GM18511 (cell line): ENCODE measurements at regions not wholly inside any gene's neighbourhood (a gene's known extent, or its start where the extent isn't known, plus 50 kb on each side); places are given as distances from the start of the nearest gene placed in this dataset.
"Not testable (repeated sequence)": the region's sequence is repeated elsewhere in the genome, so short reads cannot be mapped to it uniquely, and the experiment has no call there.

Experiments used
- ATAC-seq: cut with Tn5 transposase; IDR thresholded peaks from one replicate; pipeline ENCODE4 v1.9.1; 2021; ENCODE audit warnings: mild to moderate bottlenecking, moderate library complexity; ENCODE audit not compliant: unreplicated experiment

DNA sequence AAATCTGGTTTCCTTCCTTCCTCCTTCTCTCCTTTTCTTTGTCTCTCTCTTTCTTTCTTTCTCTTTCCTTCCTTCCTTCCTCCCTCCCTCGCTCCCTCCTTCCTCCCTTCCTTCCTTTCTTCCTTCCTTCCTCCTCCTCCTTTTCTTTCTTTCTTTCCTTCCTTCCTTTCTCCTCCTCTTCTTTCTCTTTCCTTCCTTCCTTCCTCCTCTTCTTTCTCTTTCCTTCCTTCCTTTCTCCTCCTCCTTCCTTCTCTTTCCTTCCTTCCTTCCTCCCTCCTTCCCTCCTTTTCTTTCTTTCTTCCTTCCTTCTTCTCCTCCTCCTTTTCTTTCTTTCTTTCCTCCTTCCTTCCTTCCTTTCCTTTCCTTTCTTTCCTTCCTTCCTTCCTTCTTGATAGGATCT is 61.2 kb downstream of the VIP start:
- no peak for ATAC-seq

GRCh38 chr6:152815230-152815872 is 64.8 kb downstream of the VIP start:
- ATAC-seq, result no peak

DNA sequence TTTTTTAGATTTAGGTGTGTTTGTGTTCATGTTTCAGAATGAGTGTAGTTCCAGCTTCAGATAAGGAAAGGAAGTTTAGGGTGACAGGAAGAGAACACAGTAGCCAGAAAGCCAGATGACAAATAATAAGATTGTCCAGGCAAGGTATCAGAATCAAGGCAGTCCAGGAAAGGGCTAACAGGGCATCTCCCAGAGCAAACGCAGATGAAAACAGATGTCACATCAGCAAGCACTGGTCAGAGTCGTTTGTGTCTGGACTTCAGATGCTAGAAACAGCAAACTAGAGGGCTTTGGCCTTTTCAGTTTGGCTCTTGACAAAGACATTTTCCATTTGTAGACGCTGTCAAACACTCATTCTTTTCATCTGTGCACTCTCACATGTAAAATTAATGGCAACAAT is 65.5 kb downstream of the VIP start:
- ATAC-seq, result no peak

DNA sequence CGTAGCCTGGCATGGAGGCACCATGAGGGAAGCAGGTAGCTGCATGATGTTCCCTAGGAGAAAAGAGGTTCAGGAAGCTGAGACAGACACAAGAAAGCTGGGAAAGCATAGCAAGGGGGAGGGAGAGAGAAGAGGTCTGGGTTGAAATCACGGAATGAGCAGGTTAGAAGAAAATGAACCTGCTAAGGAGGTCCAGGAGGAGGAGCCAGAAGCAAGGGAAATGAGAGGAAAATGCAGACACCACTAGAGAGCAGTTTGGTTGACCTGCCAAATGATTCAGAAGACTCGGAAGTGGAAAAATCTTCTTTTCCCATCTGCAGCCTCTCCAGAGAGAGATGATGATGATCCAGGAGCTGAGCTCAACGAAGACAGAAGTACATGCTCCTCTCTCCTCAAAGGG is 70.9 kb downstream of the VIP start:
- no peak for ATAC-seq

DNA sequence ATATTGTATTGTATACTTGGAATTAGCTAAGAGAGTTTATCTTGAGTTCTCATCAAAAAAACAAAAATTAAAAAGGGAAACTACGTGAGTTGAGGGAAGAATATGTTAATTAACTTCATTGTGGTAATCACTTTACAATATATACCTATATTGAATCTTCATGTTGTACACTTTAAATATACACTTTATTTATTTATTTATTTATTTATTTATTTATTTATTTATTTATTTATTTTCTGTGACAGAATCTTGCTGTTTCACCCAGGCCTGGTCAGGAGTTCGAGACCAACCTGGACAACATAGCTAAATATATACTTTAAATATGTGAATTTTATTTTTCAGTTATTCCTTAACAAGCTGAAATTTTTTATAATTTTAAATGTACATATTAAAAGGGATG is 74.1 kb downstream of the VIP start:
- ATAC-seq, result no peak

DNA sequence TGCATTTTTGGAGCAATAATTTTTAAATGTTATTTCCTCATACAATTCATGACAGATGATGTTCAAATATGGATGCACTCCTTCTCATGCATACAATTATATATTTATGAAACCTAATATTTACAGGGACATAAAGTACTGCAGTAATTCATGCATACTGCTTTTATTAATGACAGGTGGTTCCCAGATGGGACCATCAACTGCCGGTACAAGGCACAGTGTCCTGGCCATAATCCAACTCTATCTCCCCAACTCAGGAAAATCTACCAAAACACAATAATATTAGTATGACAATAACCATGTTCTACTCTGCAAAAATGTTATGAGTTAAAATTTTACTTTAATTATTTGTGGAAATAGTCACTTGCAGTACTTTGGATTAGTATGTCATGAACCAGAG is 77.8 kb downstream of the VIP start:
- ATAC-seq, result no peak

DNA sequence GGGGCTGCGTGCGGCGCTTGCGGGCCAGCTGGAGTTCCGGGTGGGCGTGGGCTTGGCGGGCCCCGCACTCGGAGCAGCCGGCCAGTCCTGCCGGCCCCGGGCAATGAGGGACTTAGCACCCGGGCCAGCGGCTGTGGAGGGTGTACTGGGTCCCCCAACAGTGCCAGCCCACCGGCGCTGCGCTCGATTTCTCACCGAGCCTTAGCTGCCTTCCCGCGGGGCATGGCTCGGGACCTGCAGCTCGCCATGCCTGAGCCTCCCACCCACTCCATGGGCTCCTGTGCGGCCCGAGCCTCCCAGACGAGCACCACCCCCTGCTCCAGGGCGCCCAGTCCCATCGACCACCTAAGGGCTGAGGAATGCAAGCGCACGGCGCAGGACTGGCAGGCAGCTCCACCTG is 83.8 kb downstream of the VIP start:
- ATAC-seq, result not testable (repeated sequence)

DNA sequence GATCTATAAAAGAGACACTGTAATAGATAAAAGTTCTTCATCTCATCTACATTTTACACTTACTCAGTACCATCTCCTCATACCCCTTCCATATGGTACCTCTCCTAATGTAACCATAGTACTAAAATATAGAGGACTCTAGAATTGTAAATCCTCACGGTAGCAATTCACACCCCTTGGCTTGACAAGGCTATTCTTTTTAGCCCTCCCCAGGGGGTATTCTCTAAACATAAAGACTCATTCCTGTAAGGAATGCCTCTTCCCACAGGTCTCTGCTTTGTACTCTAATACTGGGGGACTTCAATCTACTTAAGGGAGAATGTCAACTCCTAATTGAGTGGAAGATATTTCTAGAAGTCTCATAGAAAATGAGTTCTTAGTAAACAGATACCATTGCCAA is 85.9 kb downstream of the VIP start:
- ATAC-seq, result no peak

DNA sequence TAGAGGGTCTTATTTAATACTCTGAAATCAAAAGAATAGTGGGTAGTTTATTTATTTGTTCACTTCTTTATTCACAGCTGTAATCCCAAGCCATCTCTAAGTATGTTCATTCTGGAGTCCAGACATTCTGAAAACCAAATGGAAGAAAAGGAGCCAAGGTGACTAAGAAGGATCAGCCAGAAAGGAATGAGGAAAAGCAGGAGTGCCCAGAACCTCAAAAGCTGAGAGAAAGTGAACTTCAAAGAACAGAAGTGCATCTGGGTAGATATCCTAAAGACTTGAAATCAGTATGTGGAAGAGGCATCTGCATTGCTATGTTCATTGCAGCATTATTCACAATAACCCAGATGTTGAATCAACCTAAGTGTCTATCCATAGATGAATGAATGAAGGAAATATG is 94.8 kb downstream of the VIP start:
- ATAC-seq, result no peak

- no peak for ATAC-seq
Observed at GRCh38 chr6:152846825-152847224, 96.2 kb downstream of the VIP start.

DNA sequence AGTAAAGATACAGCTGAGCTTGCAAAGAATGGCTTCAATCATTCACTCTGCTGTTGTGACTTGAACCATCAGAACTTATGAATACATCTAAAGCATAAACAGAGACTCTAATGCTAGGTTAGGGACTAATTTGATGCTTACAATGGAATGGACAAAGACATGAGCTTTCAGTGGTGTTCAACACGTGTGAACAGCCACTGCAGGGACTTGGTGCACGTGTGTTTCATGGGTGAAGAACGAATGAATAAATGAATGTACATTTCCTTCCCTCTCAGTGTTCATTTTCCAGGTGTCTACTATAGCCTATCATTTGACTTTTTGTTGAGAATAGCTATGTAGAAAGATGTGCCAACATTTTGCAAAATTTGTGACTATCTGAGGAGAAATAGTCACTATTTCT is 98.3 kb downstream of the VIP start:
- no peak for ATAC-seq

DNA sequence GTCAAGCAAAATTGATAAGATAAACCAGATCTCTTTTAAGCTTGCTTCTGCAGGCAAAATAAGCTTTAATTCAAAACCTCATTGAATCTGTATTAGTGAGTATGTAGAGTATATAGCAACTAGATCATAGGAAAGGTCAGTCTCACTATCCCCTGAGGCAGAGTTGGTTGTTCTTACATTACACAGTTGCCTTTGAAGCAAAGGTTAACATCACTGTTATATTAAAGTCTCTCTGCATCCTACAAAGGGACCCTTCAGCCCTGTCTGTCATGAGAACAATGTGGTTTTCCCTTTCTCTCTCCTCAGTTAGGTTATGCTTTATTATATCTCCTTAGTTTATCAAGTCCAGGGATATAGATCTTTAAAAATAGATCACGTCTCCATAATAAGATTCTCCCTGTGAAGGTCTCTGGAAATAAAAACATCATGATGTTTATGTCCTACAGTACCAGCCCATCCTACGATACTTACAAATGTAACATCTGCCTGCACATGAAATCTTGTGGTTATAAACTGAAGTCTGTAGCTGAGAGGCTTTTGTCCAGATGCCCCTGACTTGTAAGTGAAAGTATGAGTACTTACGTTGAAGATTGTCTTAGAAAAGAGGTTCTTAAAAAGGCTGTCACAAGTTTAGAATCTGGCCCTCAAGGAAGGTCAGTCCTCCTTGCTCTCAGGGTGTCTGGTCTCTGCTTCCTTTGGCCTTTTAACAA is 103.6 kb downstream of the VIP start:
- ATAC-seq, result no peak

DNA sequence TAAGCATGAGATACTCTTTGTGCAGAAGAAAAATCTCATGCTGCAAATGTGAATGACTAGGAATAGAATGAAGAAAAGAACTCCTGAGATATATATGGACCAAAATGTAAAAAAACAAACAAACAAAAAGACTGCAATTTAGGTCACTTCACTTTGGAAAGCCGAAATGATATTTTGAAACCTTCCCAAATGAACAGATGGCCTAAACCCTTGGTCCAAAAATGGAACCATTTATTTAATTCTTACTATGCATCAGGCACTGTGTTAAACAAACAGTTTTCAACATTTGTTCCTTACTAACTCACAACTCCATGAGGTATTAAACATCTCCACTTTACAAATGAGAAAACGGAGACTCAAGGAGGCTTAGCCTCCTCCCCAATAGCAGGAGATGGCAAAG is 107.5 kb downstream of the VIP start:
- no peak for ATAC-seq

- ATAC-seq, result no peak
Observed at GRCh38 chr6:152859225-152859624, 108.6 kb downstream of the VIP start.

DNA sequence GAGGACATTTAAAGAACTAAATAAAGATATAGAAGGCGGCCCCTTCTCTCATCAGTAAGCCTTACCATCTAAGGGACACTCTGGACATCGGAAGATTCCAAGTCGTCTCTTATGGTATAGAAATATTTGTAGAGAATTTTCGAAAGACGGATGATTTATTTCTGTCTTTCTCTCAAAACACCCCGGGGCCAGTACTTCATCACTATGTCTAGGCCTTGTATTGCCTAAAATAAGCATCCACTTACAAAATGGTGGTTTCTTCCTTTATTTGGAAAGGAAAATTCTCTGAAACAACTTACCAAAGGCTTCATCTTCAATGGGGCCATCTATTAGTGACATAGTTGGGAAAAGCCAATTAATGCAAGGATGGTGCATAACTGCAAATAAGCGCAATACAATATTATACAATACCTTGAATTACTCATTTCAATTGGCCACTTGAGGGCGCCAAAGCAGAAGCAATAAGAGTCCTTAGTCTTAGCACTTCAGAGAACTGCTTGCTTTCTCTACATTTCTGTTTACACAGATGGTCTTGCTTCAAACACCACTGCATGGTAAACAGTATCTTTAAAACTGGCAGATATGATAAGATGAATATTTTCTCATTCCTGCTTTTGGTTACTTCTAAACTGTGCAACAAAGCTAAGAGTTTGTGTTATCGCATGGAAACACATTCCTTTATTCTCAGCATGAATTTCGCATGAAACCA is 113.2 kb downstream of the VIP start:
- ATAC-seq, result peak; percentile 96

DNA sequence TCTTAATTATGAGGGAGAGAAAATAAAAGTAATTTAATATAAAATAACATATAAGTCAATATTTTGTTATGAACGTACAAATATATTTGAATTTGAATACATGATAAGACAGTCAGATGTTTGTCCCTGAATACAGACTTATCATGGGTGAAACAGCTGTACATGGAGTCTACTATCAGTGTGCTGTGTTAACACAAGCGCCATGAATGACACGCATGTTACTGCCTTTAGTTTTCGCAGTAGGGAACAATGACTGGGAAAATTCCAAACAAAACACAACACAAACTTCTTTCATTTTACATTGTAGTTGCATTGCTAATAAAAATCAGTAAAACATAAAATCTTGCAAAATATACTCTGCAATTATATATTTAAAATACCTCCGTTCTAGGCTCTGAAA is 108.6 kb downstream of the FBXO5 start:
- ATAC-seq, result no peak

- no peak for ATAC-seq
Observed at GRCh38 chr6:152874846-152875568, 107.8 kb downstream of the FBXO5 start.

DNA sequence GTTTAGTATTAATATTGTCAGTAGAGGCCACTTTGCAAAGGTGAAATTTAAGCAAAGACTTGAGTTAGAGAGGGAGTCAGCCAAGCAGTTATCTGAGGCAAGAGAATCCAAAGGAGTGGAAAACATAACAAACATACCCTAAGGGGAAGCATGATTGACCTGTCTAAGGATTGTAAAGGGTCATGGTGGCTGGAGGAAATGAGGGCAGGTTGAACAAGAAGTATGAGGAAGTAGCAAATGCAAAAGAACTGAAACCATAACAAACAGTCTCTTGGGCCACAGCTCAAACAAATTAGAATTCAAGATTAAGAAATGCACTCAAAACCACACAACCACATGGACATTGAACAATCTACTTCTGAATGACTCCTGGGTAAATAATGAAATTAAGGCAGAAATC is 103.2 kb downstream of the FBXO5 start:
- no peak for ATAC-seq

GRCh38 chr6:152893187-152893586 is 89.7 kb downstream of the FBXO5 start:
- no peak for ATAC-seq

- no peak for ATAC-seq
Observed at GRCh38 chr6:152896923-152897322, 85.9 kb downstream of the FBXO5 start.

- ATAC-seq, result peak; percentile 100
Observed at GRCh38 chr6:152897807-152898399, 84.9 kb downstream of the FBXO5 start.
